ENCODE measurements at regions not wholly inside any gene's neighbourhood (a gene's known extent, or its start where the extent isn't known, plus 50 kb on each side); places are given as distances from the start of the nearest gene placed in this dataset.
"Not testable (repeated sequence)": the region's sequence is repeated elsewhere in the genome, so short reads cannot be mapped to it uniquely, and the experiment has no call there.

- Histone ChIP-seq H3K27ac (ENCODE audit: low read length) (no peak overlapping the region), H3K27me3 (ENCODE audit: control insufficient read depth, insufficient read depth, low read length) (no peaks in the 10 kb centered on the region), H3K4me3 (ENCODE audit: low read length) (no peak overlapping the region), H3K36me3 (ENCODE audit: control insufficient read depth, insufficient read depth, low read length) (no peaks in the 10 kb centered on the region; the same call in 1 of the 2 replicates), H3K4me1 (ENCODE audit: control insufficient read depth, insufficient read depth, low read length) (no peaks in the 10 kb centered on the region; the same call in 1 of the 2 replicates), H3K9me3 (ENCODE audit: control insufficient read depth, insufficient read depth, low read length) (no peaks in the 10 kb centered on the region)
- DNase-seq (ENCODE audit: low read depth, low spot score) = no peak
- WGBS (ENCODE audit: insufficient coverage, insufficient read length) = no CpG with 5 or more reads among the region's 8 CpGs
These were observed 260.9 kb upstream of the SOX4 start for GRCh38 chr6:21332660-21333059.

DNA sequence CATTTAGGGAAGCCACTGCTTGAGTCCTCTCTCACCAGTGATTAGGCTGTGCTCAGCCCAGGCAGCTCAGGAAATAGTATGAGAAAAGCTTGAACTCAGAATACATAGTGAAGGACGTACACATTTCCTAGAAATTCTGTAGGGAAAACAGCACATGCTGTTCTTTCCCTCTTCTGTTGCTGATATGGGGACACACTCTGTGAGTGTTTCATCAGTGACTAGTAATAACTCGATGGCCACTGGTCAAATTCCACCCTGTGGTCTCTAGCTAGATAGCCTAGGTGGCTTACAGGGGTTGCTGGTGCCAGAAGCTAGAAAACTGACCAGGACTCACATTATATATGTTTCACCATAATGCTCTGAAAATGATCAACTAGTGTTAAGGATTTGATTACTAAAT lies 259.8 kb upstream of the SOX4 start:
- no peak for DNase-seq (ENCODE audit: low read depth, low spot score)
- Histone ChIP-seq H3K36me3 (ENCODE audit: control insufficient read depth, insufficient read depth, low read length) (no peaks in the 10 kb centered on the region; the same call in 1 of the 2 replicates), H3K9me3 (ENCODE audit: control insufficient read depth, insufficient read depth, low read length) (no peaks in the 10 kb centered on the region), H3K4me3 (ENCODE audit: low read length) (no peak overlapping the region), H3K27me3 (ENCODE audit: control insufficient read depth, insufficient read depth, low read length) (no peaks in the 10 kb centered on the region), H3K27ac (ENCODE audit: low read length) (no peak overlapping the region), H3K4me1 (ENCODE audit: control insufficient read depth, insufficient read depth, low read length) (no peaks in the 10 kb centered on the region)
- no CpG with 5 or more reads among the region's 2 CpGs for WGBS (ENCODE audit: insufficient coverage, insufficient read length)

- no peaks in the 10 kb centered on the region; the same call in 1 of the 2 replicates for H3K36me3 ChIP-seq (ENCODE audit: control insufficient read depth, insufficient read depth, low read length)
- no peaks in the 10 kb centered on the region for H3K4me1 ChIP-seq (ENCODE audit: control insufficient read depth, insufficient read depth, low read length)
- WGBS (ENCODE audit: insufficient coverage, insufficient read length) = 100% methylated on average over 1 of the region's 7 CpGs
- no peak overlapping the region for H3K27ac ChIP-seq (ENCODE audit: low read length)
- no peak overlapping the region for H3K4me3 ChIP-seq (ENCODE audit: low read length)
- H3K9me3 ChIP-seq (ENCODE audit: control insufficient read depth, insufficient read depth, low read length) = no peaks in the 10 kb centered on the region
- DNase-seq (ENCODE audit: low read depth, low spot score) = no peak
- no peaks in the 10 kb centered on the region for H3K27me3 ChIP-seq (ENCODE audit: control insufficient read depth, insufficient read depth, low read length)
These were observed 258.9 kb upstream of the SOX4 start for GRCh38 chr6:21334651-21335050.

GRCh38 chr6:21335591-21335990 lies 258.0 kb upstream of the SOX4 start:
- no peak overlapping the region for H3K27ac ChIP-seq (ENCODE audit: low read length)
- H3K9me3 ChIP-seq (ENCODE audit: control insufficient read depth, insufficient read depth, low read length) = no peaks in the 10 kb centered on the region
- no peak overlapping the region for H3K4me3 ChIP-seq (ENCODE audit: low read length)
- DNase-seq (ENCODE audit: low read depth, low spot score) = no peak
- H3K36me3 ChIP-seq (ENCODE audit: control insufficient read depth, insufficient read depth, low read length) = no peaks in the 10 kb centered on the region; the same call in 1 of the 2 replicates
- no peaks in the 10 kb centered on the region for H3K4me1 ChIP-seq (ENCODE audit: control insufficient read depth, insufficient read depth, low read length)
- H3K27me3 ChIP-seq (ENCODE audit: control insufficient read depth, insufficient read depth, low read length) = no peaks in the 10 kb centered on the region

DNA sequence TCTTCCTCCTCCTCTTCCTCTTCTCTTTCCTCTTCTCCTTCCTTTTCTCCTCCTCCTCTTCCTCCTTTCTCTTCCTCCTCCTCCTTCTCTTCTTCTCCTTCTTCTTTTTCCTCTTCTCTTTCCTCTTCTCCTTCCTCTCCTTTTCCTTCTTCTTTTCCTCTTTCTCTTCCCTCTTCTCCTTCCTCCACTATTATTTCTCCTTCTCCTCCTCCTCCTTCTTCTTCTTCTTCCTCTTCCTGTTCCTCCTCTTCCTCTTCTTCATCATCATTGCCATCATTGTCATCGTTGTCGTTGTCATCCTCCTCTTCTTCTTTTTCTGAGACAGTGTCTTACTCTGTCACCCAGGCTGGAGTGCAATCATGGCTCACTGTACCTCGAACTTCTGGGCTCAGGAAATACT lies 256.3 kb upstream of the SOX4 start:
- no peak for DNase-seq (ENCODE audit: low read depth, low spot score)
- Histone ChIP-seq H3K36me3 (ENCODE audit: control insufficient read depth, insufficient read depth, low read length) (no peaks in the 10 kb centered on the region; the same call in 1 of the 2 replicates), H3K9me3 (ENCODE audit: control insufficient read depth, insufficient read depth, low read length) (no peaks in the 10 kb centered on the region), H3K4me3 (ENCODE audit: low read length) (no peak overlapping the region), H3K27ac (ENCODE audit: low read length) (no peak overlapping the region), H3K27me3 (ENCODE audit: control insufficient read depth, insufficient read depth, low read length) (no peaks in the 10 kb centered on the region), H3K4me1 (ENCODE audit: control insufficient read depth, insufficient read depth, low read length) (no peaks in the 10 kb centered on the region)
- no CpG with 5 or more reads among the region's 3 CpGs for WGBS (ENCODE audit: insufficient coverage, insufficient read length)

- Histone ChIP-seq H3K27me3 (ENCODE audit: control insufficient read depth, insufficient read depth, low read length) (no peaks in the 10 kb centered on the region), H3K36me3 (ENCODE audit: control insufficient read depth, insufficient read depth, low read length) (no peaks in the 10 kb centered on the region), H3K4me1 (ENCODE audit: control insufficient read depth, insufficient read depth, low read length) (no peaks in the 10 kb centered on the region), H3K4me3 (ENCODE audit: low read length) (no peak overlapping the region), H3K9me3 (ENCODE audit: control insufficient read depth, insufficient read depth, low read length) (no peaks in the 10 kb centered on the region), H3K27ac (ENCODE audit: low read length) (no peak overlapping the region)
- WGBS (ENCODE audit: insufficient coverage, insufficient read length) = no CpG with 5 or more reads among the region's 3 CpGs
- no peak for DNase-seq (ENCODE audit: low read depth, low spot score)
These were observed 253.0 kb upstream of the SOX4 start for GRCh38 chr6:21340573-21340972.

DNA sequence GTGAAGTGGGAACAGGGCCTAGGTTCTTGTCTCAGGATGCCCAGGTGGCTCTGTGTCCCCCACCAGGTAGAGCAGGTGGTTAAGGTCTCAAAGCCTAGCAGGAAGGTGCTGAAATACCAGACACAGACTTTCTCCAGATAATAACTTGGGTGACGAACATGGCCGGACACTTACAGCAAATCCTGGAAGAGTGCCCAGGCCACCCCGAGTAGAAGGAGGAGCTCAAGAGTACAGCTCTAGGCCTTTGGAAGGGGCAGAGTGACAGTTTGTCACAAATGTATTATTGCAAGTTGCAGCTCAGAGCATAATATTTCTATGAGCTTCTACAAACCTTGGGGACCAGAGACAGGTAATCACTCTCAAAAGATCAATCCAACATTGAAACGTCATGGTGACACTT lies 251.6 kb upstream of the SOX4 start:
- Histone ChIP-seq H3K4me3 (ENCODE audit: low read length) (no peak overlapping the region), H3K27ac (ENCODE audit: low read length) (no peak overlapping the region), H3K36me3 (ENCODE audit: control insufficient read depth, insufficient read depth, low read length) (no peaks in the 10 kb centered on the region), H3K9me3 (ENCODE audit: control insufficient read depth, insufficient read depth, low read length) (no peaks in the 10 kb centered on the region), H3K4me1 (ENCODE audit: control insufficient read depth, insufficient read depth, low read length) (no peaks in the 10 kb centered on the region), H3K27me3 (ENCODE audit: control insufficient read depth, insufficient read depth, low read length) (no peaks in the 10 kb centered on the region)
- DNase-seq (ENCODE audit: low read depth, low spot score) = no peak
- WGBS (ENCODE audit: insufficient coverage, insufficient read length) = no CpG with 5 or more reads among the region's 4 CpGs

DNA sequence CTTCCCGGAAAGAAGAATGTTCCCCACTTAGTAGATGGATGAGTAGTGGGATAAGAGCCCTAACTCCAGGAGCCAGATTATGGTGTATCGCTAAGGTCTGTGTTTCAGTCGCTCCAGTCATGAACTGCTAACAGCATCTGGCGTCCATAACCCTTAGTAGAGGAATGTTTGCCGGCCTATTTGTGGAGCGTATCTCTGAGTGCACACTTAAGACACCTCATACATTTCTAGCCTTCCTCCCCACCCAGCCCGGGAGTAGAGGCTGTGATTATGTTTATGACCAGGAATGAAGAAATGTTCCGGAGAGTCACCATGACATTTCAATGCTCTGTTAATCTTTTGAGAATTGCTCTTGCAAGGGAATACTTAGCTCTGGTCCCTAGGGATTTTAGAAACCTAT lies 251.1 kb upstream of the SOX4 start:
- no peak for DNase-seq (ENCODE audit: low read depth, low spot score)
- WGBS (ENCODE audit: insufficient coverage, insufficient read length) = no CpG with 5 or more reads among the region's 8 CpGs
- Histone ChIP-seq H3K9me3 (ENCODE audit: control insufficient read depth, insufficient read depth, low read length) (no peaks in the 10 kb centered on the region), H3K27ac (ENCODE audit: low read length) (no peak overlapping the region), H3K4me3 (ENCODE audit: low read length) (no peak overlapping the region), H3K36me3 (ENCODE audit: control insufficient read depth, insufficient read depth, low read length) (no peaks in the 10 kb centered on the region), H3K4me1 (ENCODE audit: control insufficient read depth, insufficient read depth, low read length) (0 out of 2 replicates have a peak, but pooled peaks cover 2% of the 10 kb centered on the region), H3K27me3 (ENCODE audit: control insufficient read depth, insufficient read depth, low read length) (no peaks in the 10 kb centered on the region)

DNA sequence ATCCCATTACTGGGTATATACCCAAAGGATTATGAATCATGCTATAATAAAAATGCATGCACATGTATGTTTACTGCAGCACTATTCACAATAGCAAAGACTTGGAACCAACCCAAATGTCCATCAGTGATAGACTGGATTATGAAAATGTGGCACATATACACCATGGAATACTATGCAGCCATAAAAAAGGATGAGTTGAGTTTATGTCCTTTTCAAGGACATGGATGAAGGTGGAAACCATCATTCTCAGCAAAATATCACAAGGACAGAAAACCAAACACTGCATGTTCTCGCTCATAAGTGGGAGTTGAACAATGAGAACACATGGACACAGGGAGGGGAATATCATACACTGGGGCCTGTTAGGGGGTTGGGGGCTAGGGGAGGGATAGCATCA lies 247.8 kb upstream of the SOX4 start:
- not testable (repeated sequence) for H3K4me3 ChIP-seq (ENCODE audit: low read length); H3K27me3 ChIP-seq (ENCODE audit: control insufficient read depth, insufficient read depth, low read length); H3K4me1 ChIP-seq (ENCODE audit: control insufficient read depth, insufficient read depth, low read length); DNase-seq (ENCODE audit: low read depth, low spot score); H3K27ac ChIP-seq (ENCODE audit: low read length); H3K9me3 ChIP-seq (ENCODE audit: control insufficient read depth, insufficient read depth, low read length); H3K36me3 ChIP-seq (ENCODE audit: control insufficient read depth, insufficient read depth, low read length)
- no CpG with 5 or more reads among the region's 1 CpG for WGBS (ENCODE audit: insufficient coverage, insufficient read length)

DNA sequence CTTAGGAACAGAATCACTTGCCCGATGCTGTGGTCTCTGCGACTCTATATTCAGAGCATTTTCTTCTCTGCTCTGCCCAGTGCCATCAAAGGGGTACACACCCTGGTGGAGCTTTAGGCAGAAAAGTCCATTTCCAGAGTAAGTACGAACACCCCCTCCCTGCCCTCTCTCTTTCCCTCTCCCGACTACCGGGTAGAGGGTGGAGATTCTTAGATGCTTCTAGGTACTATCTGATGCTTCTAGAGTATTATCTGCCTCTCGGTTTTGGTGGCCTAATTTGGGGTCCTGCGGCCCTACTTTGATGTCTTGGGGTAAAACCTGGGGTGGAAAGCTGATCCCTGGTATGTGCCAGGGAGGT lies 245.4 kb upstream of the SOX4 start:
- Histone ChIP-seq H3K27me3 (ENCODE audit: control insufficient read depth, insufficient read depth, low read length) (no peaks in the 10 kb centered on the region), H3K4me3 (ENCODE audit: low read length) (no peak overlapping the region), H3K27ac (ENCODE audit: low read length) (no peak overlapping the region), H3K36me3 (ENCODE audit: control insufficient read depth, insufficient read depth, low read length) (no peaks in the 10 kb centered on the region), H3K9me3 (ENCODE audit: control insufficient read depth, insufficient read depth, low read length) (no peaks in the 10 kb centered on the region), H3K4me1 (ENCODE audit: control insufficient read depth, insufficient read depth, low read length) (0 out of 2 replicates have a peak, but pooled peaks cover 2% of the 10 kb centered on the region)
- WGBS (ENCODE audit: insufficient coverage, insufficient read length) = no CpG with 5 or more reads among the region's 7 CpGs
- DNase-seq (ENCODE audit: low read depth, low spot score) = no peak

GRCh38 chr6:21348504-21349195 lies 244.9 kb upstream of the SOX4 start:
- WGBS (ENCODE audit: insufficient coverage, insufficient read length) = no CpG with 5 or more reads among the region's 7 CpGs
- H3K4me1 ChIP-seq (ENCODE audit: control insufficient read depth, insufficient read depth, low read length) = 0 out of 2 replicates have a peak, but pooled peaks cover 2% of the 10 kb centered on the region
- DNase-seq (ENCODE audit: low read depth, low spot score) = no peak
- no peaks in the 10 kb centered on the region for H3K36me3 ChIP-seq (ENCODE audit: control insufficient read depth, insufficient read depth, low read length)
- no peak overlapping the region for H3K27ac ChIP-seq (ENCODE audit: low read length)
- H3K4me3 ChIP-seq (ENCODE audit: low read length) = no peak overlapping the region
- no peaks in the 10 kb centered on the region for H3K27me3 ChIP-seq (ENCODE audit: control insufficient read depth, insufficient read depth, low read length)
- no peaks in the 10 kb centered on the region for H3K9me3 ChIP-seq (ENCODE audit: control insufficient read depth, insufficient read depth, low read length)

All from iPS DF 6.9 (cell line).